SKM-1 treated with dmso at 0.1 percent for 144 hours (cell line): ENCODE measurements at regions not wholly inside any gene's neighbourhood (a gene's known extent, or its start where the extent isn't known, plus 50 kb on each side); places are given as distances from the start of the nearest gene placed in this dataset.
A peak's percentile ranks its signal among the peaks of the same experiment; 100 is the strongest.

ENCODE experiments used
- DNase-seq: peaks from one replicate; lab custom pipeline; 2025; ENCODE audit not compliant: unreplicated experiment; lab: John Stamatoyannopoulos, UW

DNA sequence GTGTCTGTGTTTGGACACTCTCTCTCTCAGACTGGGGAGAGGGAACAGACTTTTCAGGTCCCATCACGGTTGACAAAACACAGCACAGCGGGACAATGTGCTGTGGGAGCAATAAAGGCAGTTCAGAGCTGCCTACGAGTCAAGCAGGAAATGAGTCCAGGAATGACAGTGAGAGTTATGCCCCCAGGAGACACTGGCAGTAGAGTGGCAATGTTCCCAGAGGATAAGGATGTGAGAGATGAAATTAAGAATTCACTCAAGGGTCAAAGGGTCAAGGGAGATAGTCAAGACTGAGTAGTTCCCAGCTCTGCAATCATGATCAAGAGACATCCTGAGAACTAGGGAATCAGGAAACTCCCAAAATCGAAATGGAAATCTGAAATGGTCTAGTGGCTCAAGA, 156.1 kb downstream of the LURAP1L start:
- DNase-seq: no peak

DNA sequence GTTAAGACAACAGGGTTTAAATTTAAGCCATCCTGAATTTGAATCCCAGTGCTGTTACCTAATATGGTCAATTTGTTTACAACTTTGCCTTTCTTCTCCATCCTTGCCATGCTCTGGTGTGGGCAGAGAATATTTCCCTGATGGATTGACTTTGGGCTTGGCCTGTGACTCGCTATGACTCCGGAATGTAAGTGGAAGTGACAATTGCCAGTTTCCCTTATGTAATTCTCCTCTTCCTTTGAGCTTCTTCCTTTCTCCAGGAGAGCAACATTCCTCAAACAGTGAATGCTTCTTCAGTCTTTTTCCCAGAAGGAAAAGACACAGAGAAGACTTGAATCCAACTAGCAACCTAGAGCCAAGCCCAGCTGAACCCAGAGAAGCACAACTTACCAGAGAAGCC, 159.1 kb downstream of the LURAP1L start:
- no peak for DNase-seq

DNA sequence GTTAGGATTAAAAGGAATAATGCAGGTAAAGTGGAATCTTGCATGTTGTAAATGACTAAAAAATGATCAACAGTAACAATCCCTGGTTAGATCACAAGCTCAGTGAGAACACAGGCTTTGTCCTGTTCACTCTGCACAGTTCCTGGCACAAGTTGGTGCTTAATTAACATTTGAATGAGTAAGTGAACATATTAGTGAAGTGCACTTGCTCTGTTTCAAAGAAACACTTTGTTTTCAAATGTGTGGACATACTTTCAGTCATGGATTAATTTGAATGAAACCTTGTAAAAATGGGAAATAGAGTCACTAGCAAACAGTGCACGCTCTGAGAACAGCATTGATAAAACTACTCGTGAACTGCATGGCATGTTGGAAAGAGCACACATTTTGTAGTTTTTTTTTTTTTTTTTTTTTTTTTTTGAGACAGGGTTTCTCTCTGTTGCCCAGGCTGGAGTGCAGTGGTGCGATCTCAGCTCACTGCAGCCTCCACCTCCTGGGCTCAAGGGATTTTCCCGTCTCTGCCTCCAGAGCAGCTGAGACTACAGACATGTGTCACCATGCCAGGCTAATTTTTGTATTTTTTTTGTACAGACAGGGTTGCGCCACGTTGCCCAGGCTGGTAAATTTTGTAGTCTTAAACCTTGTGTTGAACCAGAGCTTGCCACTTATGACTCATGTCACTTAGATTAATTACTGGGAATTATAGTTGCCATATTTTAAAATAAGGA, 159.9 kb downstream of the LURAP1L start:
- DNase-seq: no peak

DNA sequence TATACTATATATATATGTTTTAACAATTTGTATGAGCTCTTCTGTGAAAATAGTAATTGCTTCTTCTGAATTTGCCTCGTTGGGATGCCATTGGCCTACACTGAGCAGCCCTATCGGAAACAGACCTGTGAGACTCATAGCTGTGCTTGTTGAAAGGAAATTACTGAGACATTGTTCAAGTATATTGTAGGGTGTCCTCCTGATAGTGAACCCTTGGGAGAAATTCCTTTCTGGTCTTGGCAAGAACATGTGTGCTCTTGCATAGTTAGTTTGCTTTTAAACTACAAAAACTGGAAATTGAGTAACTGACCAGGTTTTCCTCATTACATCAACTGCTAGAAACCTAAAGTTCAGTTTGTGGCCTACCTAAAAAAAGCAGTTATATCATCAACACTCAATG, 160.9 kb downstream of the LURAP1L start:
- peak; percentile 36 for DNase-seq

DNA sequence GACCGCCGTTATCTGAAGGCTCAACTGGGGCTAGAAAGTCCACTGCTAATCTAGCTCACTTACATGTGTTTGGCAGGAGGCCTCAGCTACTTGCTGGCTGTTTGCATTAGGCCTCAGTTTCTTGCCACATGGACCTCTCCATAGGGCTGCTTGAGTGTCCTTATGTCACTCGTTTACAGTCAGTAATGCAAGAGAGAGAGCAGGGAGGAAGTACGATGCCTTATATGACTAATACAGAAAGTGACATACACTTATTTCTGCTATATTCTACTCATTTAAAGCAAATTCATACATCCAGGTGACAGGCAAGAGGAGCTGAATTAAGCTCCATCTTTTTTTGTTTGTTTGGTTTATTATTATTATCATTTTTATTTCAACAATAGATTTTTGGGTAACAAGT, 179.6 kb downstream of the LURAP1L start:
- no peak for DNase-seq

DNA sequence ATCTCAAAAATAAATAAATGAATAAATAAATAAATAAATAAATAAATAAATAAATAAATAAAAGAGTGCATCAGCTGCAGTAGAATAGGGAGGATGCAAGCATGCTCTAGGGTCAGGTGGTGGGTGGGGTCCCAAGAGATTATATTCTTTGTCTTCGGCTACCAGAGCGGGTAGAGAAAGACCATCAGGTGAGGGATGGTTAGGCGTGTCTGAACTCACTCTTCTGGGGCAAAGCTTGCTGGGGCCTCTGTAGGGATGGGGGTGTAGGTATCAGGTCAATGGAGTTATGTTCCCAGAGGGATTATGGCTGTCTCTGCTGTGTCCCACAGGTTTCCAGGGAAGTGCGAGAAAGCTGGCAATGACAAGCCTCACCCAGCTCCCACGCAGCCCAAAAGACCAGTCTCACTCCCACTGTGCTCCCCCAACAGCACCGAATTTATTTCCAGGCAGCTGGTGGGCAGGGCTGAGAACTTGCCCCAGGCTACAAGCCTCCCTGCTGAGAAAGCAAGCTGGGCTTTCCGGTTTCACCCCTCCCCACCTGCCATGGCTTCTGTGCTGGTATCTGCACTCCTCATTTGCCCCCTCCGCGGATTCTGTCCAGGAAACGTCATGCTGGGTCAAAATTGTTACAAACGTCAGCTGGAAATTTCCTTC, 180.8 kb downstream of the LURAP1L start:
- DNase-seq: no peak

DNA sequence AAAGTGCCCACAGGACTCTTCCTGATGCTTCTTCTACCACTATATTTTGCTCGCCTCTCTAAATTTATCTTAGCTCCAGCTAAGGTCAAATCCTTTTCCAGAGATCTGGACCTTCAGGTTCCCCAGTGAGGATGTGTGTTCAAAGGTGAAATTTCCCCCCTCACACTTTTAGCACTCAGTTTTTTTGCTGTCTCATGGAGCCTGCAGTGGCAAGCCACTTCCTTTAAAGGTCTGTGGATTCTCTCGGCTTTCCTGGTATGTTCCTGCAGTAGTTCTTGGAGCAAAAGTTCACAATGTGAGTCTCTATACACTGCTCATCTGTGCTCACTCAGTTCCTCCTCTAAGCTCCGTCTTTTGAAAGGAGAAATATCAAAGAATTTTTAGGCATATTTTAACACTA, 181.4 kb downstream of the LURAP1L start:
- DNase-seq: no peak

DNA sequence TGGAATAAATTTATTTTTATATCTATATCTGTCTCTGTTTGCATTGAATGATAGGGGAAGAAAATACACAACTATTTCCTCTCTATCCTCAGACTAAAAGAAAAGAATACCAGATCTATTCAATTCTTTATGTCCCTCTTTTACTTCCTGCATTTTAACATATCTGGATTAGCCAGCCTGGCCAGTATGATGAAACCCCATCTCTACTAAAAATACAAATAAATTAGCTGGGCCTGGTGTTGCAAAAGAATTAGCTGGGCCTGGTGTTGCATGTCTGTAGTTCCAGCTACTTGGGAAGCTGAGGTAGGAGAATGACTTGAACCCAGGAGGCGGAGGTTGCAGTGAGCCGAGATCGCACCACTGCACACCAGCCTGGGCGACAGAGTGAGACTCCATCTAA, 182.0 kb downstream of the LURAP1L start:
- DNase-seq: peak; percentile 55

DNA sequence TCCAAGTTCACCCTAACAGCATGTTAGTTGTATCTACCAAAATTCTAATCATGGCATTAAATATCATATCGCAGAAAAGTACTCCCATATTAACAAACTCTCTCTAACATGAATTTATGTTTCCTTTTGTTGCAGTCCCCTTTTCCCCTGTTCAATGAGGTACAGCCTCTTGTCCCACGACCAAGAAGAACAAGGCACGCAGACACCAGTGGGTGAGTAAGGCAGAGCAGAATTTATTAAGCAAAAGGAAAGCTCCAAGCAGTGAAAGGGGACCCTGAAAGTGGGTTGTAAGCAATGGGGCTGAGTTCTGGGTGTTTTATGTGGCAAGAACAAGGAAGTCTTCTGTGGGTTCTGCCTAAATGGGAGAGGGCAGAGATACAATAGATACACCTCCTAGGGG, 183.5 kb downstream of the LURAP1L start:
- DNase-seq: no peak

DNA sequence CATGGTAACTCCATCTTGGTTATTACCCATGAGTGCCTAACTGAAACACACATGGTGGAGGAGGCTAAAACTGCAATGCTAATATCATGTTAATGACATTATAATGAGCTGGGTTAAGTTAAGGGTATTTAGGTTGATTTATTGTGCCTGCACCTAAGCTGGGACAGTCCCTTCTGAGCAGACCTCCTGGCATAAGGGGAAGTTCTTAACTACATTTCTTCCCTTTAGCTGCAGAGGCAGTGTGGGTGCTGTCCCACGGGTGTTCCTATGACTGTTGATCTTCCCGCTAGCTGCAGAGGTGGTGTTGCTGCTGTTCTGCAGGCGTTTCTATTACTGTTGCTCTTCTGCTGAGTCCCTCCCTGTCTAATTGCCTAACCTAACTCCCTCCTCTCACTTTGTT, 183.9 kb downstream of the LURAP1L start:
- no peak for DNase-seq

DNA sequence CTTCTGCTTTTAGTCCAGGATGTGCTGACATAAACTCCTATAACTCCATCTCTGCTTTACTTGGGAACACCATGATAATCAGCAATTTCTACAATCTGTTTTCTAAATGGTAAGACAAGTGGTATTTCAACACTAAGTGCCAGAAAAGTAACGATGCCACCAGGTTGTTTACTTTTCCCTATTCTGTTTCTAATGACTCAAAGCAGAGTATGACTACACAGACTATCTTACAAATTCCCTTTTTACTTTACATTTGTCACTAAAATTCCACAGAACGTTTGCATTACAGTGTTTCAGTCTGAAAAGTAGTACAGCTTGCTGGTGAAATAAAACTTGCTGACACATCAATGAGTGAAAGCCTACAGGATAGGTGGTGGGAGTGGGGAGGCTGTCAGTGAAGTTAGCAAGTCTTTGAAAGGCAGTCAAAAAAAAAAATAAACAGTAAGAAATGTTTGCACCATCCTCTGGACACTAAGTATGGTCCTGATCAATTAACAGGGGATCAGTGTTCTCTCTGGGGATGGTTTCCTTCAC, 186.5 kb downstream of the LURAP1L start:
- no peak for DNase-seq

DNA sequence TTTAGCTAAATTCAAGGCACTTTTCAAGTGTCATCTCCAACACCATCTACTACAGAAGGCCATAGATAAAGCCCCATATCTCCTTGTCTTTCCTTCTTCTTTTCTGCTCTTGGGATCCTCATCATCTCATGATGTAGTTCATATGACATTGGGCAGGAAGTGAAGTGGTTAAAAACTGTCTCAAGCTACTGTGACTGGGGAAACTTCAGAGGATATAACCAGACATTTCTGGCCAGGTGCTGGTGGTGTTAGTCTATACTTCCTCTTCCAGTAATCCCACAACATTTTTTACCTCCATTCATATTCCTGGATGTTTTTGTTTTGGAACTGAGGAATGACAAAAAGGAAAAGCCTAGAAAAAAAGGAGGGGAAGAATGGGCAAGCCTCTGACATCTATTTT, 188.7 kb downstream of the LURAP1L start:
- DNase-seq: no peak

DNA sequence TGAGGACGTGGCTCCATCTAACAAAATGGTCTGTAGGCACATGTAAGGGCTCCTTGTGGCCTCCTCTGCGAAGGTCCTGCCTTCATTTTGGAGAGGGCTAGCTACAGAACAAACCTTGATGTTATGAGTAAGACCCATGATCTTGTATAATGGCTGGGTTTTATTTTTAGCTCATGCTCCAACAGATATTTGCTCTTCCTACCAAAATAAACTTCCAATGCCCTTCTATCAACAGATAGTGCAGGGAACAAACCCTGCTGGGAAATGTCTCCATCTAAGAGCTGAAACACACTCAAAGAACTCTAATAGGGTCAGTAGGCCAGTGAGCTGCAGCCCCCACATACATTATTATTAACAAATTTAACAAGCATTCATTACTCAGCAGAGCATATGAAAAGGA, 189.5 kb downstream of the LURAP1L start:
- DNase-seq: no peak

DNA sequence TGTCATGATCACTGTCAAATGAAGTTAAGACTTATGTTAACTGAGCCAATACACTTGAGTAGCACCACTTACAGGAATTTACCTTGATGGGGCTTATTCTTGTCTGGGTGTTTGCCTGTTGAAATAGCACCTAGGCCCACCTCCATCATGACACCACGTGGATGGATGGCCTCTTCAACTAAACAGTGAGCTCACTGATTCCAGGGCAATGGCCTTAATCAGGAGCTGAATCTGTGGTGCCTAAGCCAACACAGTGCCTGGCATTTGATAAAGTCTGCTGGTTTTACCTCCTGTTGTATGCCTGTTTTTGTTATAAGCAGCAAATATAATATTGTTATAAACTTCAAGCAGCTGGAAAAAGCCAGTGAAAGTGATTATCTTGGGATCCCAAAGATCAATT, 190.5 kb downstream of the LURAP1L start:
- no peak for DNase-seq

DNA sequence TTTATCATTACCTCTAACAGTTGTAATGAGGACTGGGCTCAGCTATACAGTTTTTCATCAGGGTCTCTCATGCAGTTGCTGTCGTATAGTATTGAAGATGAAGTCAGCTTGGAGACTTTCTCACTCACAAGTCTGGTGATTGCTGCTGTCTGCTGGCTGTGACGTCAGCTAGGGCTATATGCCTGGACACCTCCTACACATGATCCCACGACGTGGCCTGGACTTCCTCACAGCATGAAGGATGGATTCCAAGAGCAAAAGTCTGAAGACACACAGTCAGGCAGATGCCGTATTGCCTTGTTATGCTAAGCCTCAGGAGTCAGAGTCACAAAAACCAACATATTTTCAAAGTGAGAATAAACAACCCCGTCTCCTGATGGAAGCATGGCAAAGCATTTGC, 193.3 kb downstream of the LURAP1L start:
- DNase-seq: no peak

DNA sequence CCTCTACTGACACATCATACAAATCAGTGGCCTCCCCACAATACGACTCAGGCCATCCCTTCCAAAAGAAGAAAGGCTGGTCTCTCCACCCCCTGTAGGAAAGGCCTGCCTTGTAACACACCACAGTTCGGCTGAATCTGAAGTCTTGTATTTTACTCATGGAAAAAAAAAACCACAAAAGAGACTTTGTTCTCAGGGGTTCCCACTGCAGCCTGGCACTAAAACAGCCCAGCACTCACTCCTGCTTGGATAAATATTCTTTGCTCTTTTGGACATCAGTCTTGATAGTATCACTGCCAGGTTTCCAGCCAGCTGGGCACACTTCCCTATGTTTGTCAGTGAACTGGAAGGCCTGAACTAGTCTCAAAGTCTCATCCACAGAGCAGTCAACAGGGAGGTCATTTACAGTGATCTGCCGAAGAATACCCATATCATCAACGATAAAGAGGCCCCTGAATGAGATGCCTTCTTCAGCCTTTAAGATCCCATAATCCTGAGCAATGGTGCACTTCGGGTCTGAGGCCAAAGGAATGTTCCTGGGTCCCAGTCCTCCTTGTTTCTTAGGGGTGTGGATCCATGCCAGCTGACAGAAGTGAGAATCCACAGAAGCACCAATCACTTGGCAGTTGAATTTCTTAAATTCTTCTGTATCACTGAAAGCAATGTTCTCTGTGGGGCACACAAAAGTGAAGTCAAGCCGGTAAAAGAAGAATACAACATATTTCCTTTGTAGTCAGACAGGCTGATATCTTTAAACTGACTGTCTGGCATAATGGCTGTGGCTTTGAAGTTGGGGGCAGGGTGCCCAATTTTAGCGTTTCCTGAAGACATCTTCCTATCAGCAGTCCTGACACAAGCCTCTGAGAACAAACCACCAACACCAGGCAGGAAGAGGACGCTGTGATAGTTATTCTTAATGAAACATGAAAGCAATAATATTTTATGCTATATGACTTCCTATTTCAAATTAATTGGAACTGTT, 198.1 kb downstream of the LURAP1L start:
- DNase-seq: no peak

DNA sequence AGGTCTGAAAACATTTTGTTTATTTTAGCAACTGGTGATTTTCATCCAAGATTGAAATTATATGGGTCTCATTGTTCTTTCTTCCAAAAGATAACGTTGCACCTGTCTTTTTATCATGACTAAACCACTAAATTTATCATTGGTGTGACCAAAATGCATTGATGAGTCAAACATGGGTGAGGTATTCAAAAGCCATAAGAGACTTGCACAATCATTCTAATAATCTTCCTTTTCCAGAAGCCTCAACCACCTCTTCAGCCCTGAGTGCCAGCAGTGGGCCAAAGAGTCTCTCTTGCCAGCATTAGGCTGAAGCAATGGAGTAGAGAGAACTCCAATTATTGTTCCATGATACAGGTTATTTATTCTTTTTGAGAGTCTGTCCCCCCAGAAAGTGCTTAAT, 198.9 kb downstream of the LURAP1L start:
- DNase-seq: no peak

DNA sequence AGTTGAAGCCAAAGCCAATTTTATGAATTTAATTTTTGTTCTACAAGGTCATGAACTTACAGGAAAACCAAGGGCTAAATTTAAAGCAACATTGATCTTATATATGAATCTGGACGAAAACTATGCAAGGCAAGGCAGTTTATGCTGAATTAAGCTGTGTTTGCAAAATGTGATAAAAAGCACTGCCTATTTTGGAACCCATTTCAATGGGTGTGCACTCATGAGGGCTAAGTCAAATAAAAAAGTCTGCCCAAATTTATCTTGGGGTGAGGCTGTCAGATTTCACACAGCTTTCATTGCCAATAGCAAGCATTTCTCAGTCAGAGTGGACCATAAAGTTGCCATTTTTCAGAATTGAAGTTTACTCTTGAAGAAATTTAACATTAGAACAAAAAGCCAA, 199.9 kb downstream of the LURAP1L start:
- DNase-seq: no peak

DNA sequence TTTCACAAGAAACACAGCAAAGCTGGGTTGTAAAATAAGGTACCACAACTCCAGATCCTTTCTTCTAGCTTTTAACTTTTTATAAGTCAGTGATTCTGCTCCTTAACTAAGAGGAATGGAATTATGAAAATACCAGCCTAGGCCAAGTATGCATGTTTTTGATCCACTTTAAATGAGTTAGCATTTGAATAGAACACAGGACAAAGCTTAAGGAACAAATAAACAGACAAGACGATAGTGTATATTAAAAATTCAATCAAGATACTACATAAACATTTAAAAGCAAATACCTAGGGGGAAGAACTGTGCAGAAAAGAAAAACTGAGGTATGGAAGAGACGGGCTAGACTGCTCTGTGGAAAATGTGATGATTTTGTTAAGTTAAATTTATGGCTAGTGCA, 200.7 kb downstream of the LURAP1L start:
- no peak for DNase-seq

DNA sequence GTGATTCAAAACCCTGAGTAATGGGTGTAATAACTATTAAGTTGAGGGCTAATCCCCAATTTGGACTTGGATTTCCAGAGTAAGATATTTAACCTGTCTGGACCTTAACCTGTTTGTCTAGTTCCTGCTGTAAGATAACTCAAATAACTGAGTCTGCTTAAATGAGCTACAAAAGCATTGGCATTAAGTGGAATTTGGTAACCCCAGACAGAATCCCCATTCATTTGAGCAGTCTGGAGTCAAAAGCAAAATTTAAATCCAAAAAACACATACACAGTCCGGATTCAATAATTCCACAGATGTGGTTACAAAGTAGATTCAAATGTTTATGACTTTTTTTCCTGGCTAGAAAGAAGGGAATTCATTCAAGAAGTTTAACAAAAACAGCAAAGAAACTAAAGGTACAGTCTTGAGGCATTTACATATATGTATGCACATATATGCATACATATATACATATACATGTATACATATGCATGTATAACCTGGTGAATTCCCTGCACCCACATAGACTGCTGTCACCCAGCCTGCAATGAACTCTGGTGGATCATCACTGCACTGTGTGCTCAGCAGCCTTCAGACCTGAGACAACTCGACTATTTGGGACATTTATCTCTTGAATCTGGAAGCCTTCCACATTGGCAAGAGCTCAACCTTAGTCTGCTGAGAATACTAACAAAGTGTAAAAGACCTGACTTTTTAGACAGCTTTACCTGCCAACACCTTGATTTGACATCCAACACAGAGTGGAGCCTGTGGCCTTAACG, 205.4 kb downstream of the LURAP1L start:
- no peak for DNase-seq

DNA sequence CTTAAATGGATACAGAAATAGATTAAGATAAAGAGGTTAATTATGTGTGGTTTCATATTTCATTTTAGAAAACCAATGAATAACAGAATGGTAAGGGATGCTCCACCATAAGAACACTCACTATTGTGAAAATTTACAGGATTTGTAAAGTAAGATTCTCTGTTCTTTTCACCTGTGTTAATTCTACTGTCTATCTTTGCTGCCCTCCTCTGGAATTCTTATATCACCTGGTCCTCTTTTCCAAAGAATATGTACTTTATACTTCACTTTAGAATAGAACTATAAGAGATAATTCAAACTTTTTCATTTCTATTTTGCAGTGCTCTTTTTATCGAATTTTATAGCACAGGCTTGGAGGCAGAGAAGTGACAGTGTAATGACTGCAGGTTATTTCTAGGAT, 213.4 kb downstream of the LURAP1L start:
- no peak for DNase-seq
